Stimulated activated CD4-positive, alpha-beta T cell treated with anti-CD3 and anti-CD28 coated beads, TNF-alpha, amount 100 ng/mL, for 4 hours (primary cell): ENCODE measurements at regions not wholly inside any gene's neighbourhood (a gene's known extent, or its start where the extent isn't known, plus 50 kb on each side); places are given as distances from the start of the nearest gene placed in this dataset.
A peak's percentile ranks its signal among the peaks of the same experiment; 100 is the strongest.

Experiments
- DNase-seq, 3 experiments: peaks; one replicate each; pipeline ENCODE4 v3.0.0-alpha.2; 2020; ENCODE audit warnings: low read depth in 3 of 3

- DNase-seq: no peak
These were observed 118.4 kb upstream of the SLC7A1 start for GRCh38 chr13:29713839-29714238.

GRCh38 chr13:29711776-29712175 is 116.3 kb upstream of the SLC7A1 start:
- DNase-seq: no peak

- no peak for DNase-seq
These were observed 115.0 kb upstream of the SLC7A1 start for GRCh38 chr13:29710511-29710910.

GRCh38 chr13:29709407-29710069 is 114.0 kb upstream of the SLC7A1 start:
- no peak for DNase-seq

- DNase-seq: peak; percentile 12 to 22 (median 21)
These were observed 112.5 kb upstream of the SLC7A1 start for GRCh38 chr13:29707876-29708543.

GRCh38 chr13:29706923-29707322 is 111.4 kb upstream of the SLC7A1 start:
- DNase-seq: no peak

GRCh38 chr13:29704648-29705047 is 109.2 kb upstream of the SLC7A1 start:
- DNase-seq: no peak

- no peak for DNase-seq
These were observed 107.9 kb upstream of the SLC7A1 start for GRCh38 chr13:29703421-29703820.

GRCh38 chr13:29702912-29703351 is 107.4 kb upstream of the SLC7A1 start:
- DNase-seq: no peak

- DNase-seq: no peak
These were observed 102.6 kb upstream of the SLC7A1 start for GRCh38 chr13:29698106-29698505.

- no peak for DNase-seq
These were observed 101.1 kb upstream of the SLC7A1 start for GRCh38 chr13:29696606-29697005.

GRCh38 chr13:29693275-29693945 is 97.9 kb upstream of the SLC7A1 start:
- no peak for DNase-seq

GRCh38 chr13:29689548-29689947 is 94.1 kb upstream of the SLC7A1 start:
- DNase-seq: no peak

GRCh38 chr13:29688193-29688592 is 92.7 kb upstream of the SLC7A1 start:
- DNase-seq: no peak

GRCh38 chr13:29684441-29684840 is 89.0 kb upstream of the SLC7A1 start:
- DNase-seq: no peak

- no peak for DNase-seq
These were observed 87.6 kb upstream of the SLC7A1 start for GRCh38 chr13:29683041-29683440.

GRCh38 chr13:29681864-29682263 is 86.4 kb upstream of the SLC7A1 start:
- no peak for DNase-seq

GRCh38 chr13:29679396-29680053 is 84.0 kb upstream of the SLC7A1 start:
- no peak for DNase-seq

GRCh38 chr13:29677627-29678026 is 82.1 kb upstream of the SLC7A1 start:
- DNase-seq: no peak

GRCh38 chr13:29676941-29677452 is 81.5 kb upstream of the SLC7A1 start:
- no peak for DNase-seq

GRCh38 chr13:29676535-29676934 is 81.0 kb upstream of the SLC7A1 start:
- DNase-seq: no peak

- DNase-seq: no peak
These were observed 79.0 kb upstream of the SLC7A1 start for GRCh38 chr13:29674532-29674931.
